Osteoblast (primary cell): ENCODE measurements at regions not wholly inside any gene's neighbourhood (a gene's known extent, or its start where the extent isn't known, plus 50 kb on each side); places are given as distances from the start of the nearest gene placed in this dataset.
"Not testable (repeated sequence)": the region's sequence is repeated elsewhere in the genome, so short reads cannot be mapped to it uniquely, and the experiment has no call there.

Source experiments
- DNase-seq: peaks from one replicate; pipeline ENCODE4 v3.0.0; 2011; ENCODE audit warnings: low spot score, mixed read lengths; ENCODE audit not compliant: insufficient read length; ENCODE audit errors: missing footprints
- H2AFZ ChIP-seq: 2 replicates; pipeline ENCODE4 v1.6.0; 2011; ENCODE audit warnings: mild to moderate bottlenecking, low read length
- H3K27ac ChIP-seq: 2 replicates; pipeline ENCODE4 v1.5.1; 2011; ENCODE audit warnings: mild to moderate bottlenecking, low read depth, low read length, moderate library complexity
- H3K27me3 ChIP-seq: 2 replicates; pipeline ENCODE4 v1.6.0; 2012; ENCODE audit warnings: mild to moderate bottlenecking, control low read depth, inconsistent platforms, low read length, moderate library complexity; ENCODE audit not compliant: insufficient read depth
- H3K36me3 ChIP-seq: 2 replicates; pipeline ENCODE4 v1.5.1; 2011; ENCODE audit warnings: mild to moderate bottlenecking, low read length, control low read depth, moderate library complexity; ENCODE audit not compliant: insufficient read depth
- H3K4me1 ChIP-seq: 2 replicates; pipeline ENCODE4 v1.5.1; 2011; ENCODE audit warnings: mild to moderate bottlenecking, low read length, control low read depth, moderate library complexity; ENCODE audit not compliant: insufficient read depth
- H3K4me2 ChIP-seq: 2 replicates; pipeline ENCODE4 v1.6.0; 2011; ENCODE audit warnings: mild to moderate bottlenecking, low read length; ENCODE audit not compliant: insufficient read depth
- H3K4me3 ChIP-seq: fragments of 200-600 bp; sonication (generic); 3 replicates; pipeline ENCODE4 v1.5.1; 2012; ENCODE audit warnings: mild to moderate bottlenecking, low read length, inconsistent platforms; ENCODE audit not compliant: insufficient read depth
- H3K79me2 ChIP-seq: 2 replicates; pipeline ENCODE4 v1.6.0; 2012; ENCODE audit warnings: mild to moderate bottlenecking, low read length, control low read depth, inconsistent platforms; ENCODE audit not compliant: insufficient read depth
- H3K9me3 ChIP-seq: 2 replicates; pipeline ENCODE4 v1.5.1; 2011; ENCODE audit warnings: low read depth, low read length, control low read depth
- H4K20me1 ChIP-seq: 2 replicates; pipeline ENCODE4 v1.6.0; 2012; ENCODE audit warnings: mild to moderate bottlenecking, low read length, control low read depth; ENCODE audit not compliant: insufficient read depth
- TF ChIP-seq, protein P1 (sequence below): IDR thresholded peaks from 2 replicates; pipeline ENCODE4 v1.5.1; 2011; ENCODE audit warnings: mild to moderate bottlenecking, low read depth, low read length, moderate library complexity; ENCODE audit errors: extremely low read depth

DNA sequence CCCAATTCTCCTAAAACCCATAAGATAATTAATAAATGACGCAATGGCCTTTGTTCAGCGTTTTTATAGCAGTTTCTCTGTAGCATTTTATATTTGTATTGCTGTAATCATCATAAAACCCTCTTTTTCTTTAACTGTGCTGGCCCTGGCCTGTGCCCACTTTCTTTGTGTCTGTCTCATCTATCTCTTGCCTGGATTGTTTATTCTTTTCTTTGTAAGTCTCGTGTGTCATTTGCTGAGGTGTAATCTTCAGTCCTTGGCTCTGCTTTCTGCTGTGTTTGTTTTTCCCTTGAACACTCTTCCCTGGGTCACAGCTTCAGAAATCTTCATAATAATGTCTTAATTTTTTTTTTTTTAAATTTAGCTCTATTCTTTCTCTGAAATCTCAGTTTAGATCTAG lies 525.8 kb upstream of the LINC00305 start:
- TF ChIP-seq, protein P1, sequence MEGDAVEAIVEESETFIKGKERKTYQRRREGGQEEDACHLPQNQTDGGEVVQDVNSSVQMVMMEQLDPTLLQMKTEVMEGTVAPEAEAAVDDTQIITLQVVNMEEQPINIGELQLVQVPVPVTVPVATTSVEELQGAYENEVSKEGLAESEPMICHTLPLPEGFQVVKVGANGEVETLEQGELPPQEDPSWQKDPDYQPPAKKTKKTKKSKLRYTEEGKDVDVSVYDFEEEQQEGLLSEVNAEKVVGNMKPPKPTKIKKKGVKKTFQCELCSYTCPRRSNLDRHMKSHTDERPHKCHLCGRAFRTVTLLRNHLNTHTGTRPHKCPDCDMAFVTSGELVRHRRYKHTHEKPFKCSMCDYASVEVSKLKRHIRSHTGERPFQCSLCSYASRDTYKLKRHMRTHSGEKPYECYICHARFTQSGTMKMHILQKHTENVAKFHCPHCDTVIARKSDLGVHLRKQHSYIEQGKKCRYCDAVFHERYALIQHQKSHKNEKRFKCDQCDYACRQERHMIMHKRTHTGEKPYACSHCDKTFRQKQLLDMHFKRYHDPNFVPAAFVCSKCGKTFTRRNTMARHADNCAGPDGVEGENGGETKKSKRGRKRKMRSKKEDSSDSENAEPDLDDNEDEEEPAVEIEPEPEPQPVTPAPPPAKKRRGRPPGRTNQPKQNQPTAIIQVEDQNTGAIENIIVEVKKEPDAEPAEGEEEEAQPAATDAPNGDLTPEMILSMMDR, result no peak
- no peak overlapping the region for H3K4me2 ChIP-seq
- H4K20me1 ChIP-seq, result no peaks in the 10 kb centered on the region
- H3K4me1 ChIP-seq, result no peaks in the 10 kb centered on the region
- no peaks in the 10 kb centered on the region for H3K27me3 ChIP-seq
- no peak overlapping the region for H3K27ac ChIP-seq
- no peak for DNase-seq
- H3K79me2 ChIP-seq, result no peaks in the 10 kb centered on the region
- H3K9me3 ChIP-seq, result no peaks in the 10 kb centered on the region
- no peak overlapping the region for H3K4me3 ChIP-seq
- no peaks in the 10 kb centered on the region for H3K36me3 ChIP-seq
- no peak overlapping the region for H2AFZ ChIP-seq

- H3K4me2 ChIP-seq, H2AFZ ChIP-seq, H4K20me1 ChIP-seq, DNase-seq, H3K36me3 ChIP-seq, H3K4me3 ChIP-seq, H3K4me1 ChIP-seq, H3K9me3 ChIP-seq, H3K79me2 ChIP-seq, H3K27ac ChIP-seq, H3K27me3 ChIP-seq: not testable (repeated sequence)
These were observed 522.4 kb upstream of the LINC00305 start for GRCh38 chr18:64671293-64671692.

DNA sequence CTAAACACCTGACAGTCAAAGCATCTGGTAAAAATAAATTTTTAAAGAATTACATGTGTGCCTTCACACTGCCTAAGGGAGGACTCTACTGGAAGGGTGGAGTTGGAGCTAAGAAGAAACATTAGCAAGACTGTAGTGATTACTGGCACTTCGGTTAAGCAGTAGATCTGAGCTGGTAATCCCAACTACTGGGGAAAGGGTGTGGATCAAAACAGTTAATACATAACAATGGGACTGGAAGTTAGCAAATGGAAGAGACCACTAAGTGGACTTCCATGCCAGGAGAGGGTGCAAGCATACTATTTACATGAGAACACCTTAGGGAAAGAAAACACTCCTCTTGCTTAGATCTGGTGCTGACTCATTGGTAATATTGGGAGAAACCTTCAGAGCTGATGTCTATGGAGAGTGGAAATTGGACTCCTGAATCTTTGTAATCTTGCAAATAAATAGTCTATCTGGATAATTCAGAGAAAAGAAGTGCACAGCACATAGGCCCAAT lies 519.6 kb upstream of the LINC00305 start:
- Histone ChIP-seq H3K4me2 (no peak overlapping the region), H3K79me2 (no peaks in the 10 kb centered on the region), H3K4me1 (no peaks in the 10 kb centered on the region), H4K20me1 (no peaks in the 10 kb centered on the region), H3K36me3 (no peaks in the 10 kb centered on the region), H2AFZ (no peak overlapping the region), H3K27me3 (no peaks in the 10 kb centered on the region), H3K4me3 (no peak overlapping the region), H3K27ac (no peak overlapping the region), H3K9me3 (peaks cover 4% of the 10 kb centered on the region)
- TF ChIP-seq, protein P1, result no peak
- DNase-seq, result no peak

- H3K4me2 ChIP-seq, result no peak overlapping the region
- no peak for DNase-seq
These were observed 514.2 kb upstream of the LINC00305 start for GRCh38 chr18:64663086-64663485.

More at GRCh38 chr18:64663086-64663485, 514.2 kb upstream of the LINC00305 start:
- H3K9me3 ChIP-seq, result peaks cover 7% of the 10 kb centered on the region
- no peaks in the 10 kb centered on the region for H3K4me1 ChIP-seq
- TF ChIP-seq, protein P1, result no peak
- H3K79me2 ChIP-seq, result no peaks in the 10 kb centered on the region
- no peak overlapping the region for H3K4me3 ChIP-seq
- H3K27ac ChIP-seq, result no peak overlapping the region
- H2AFZ ChIP-seq, result no peak overlapping the region
- no peaks in the 10 kb centered on the region for H4K20me1 ChIP-seq
- no peaks in the 10 kb centered on the region for H3K27me3 ChIP-seq
- no peaks in the 10 kb centered on the region for H3K36me3 ChIP-seq
